Duodenal mucosa (tissue), 2 donors: ENCODE measurements at regions not wholly inside any gene's neighbourhood (a gene's known extent, or its start where the extent isn't known, plus 50 kb on each side); places are given as distances from the start of the nearest gene placed in this dataset.

ENCODE experiments used
- H3K27ac ChIP-seq: one replicate; pipeline ENCODE4 v1.7.0; 2013; ENCODE audit warnings: low read depth, low read length
- H3K27me3 ChIP-seq, 2 donors: one replicate each; pipeline ENCODE4 v1.7.0; 2013; ENCODE audit warnings: low read length in 2 of 2, control low read depth in 1 of 2; ENCODE audit not compliant: insufficient read depth in 2 of 2, control insufficient read depth in 1 of 2
- H3K36me3 ChIP-seq, 2 donors: one replicate each; pipeline ENCODE4 v1.7.0; 2013; ENCODE audit warnings: low read length in 2 of 2, control low read depth in 1 of 2; ENCODE audit not compliant: insufficient read depth in 2 of 2, control insufficient read depth in 1 of 2
- H3K4me1 ChIP-seq, 2 donors: one replicate each; pipeline ENCODE4 v1.7.0; 2013; ENCODE audit warnings: low read length in 2 of 2, control low read depth in 1 of 2; ENCODE audit not compliant: insufficient read depth in 2 of 2, control insufficient read depth in 1 of 2
- H3K4me3 ChIP-seq, 2 donors: one replicate each; pipeline ENCODE4 v1.7.0; 2013; ENCODE audit warnings: low read length in 2 of 2, low read depth in 1 of 2
- H3K9ac ChIP-seq, 2 donors: one replicate each; pipeline ENCODE4 v1.7.0; 2013; ENCODE audit warnings: low read length in 2 of 2, low read depth in 1 of 2
- H3K9me3 ChIP-seq, 2 donors: one replicate each; pipeline ENCODE4 v1.7.0; 2013; ENCODE audit warnings: low read length in 2 of 2, control low read depth in 1 of 2; ENCODE audit not compliant: control insufficient read depth in 1 of 2

DNA sequence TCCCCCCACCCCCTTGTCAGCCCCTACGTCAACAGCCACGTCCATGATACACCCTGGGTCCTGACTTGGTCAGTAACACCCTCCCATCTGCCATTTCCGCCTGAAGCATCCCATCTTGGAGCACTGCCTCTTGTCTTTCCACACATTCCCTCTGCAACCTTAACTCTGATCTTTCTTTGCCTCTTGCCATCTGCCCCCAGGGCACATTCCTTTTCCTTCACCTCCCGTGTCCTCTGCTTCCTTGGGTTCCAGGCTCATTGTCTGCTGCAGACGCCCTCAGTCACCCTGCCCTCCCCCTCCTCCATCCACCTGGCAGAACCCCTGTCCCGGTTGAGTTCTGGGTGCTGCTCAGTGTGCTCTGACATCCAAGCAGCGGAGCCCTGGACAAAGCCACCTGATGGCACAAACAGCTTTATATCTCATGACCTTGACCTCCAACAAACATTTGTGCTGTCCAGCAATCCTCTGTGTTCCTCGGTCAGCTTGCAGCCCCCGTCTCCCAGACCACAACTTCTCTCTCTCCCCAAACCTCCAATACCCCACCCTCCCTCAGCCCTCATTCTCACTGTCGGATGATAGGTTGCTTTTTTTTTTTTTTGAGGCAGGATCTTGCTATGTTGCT, 97.7 kb upstream of the IER5L start:
- H3K4me1 ChIP-seq, result peaks cover 0 to 9% of the 10 kb centered on the region in 2 donors
- no peak overlapping the region for H3K4me3 ChIP-seq
- H3K27me3 ChIP-seq, result no peaks in the 10 kb centered on the region
- H3K9ac ChIP-seq, result no peak overlapping the region
- no peaks in the 10 kb centered on the region for H3K36me3 ChIP-seq
- H3K9me3 ChIP-seq, result no peaks in the 10 kb centered on the region
- no peak overlapping the region for H3K27ac ChIP-seq

- Histone ChIP-seq H3K9ac (no peak overlapping the region), H3K36me3 (no peaks in the 10 kb centered on the region), H3K27me3 (no peaks in the 10 kb centered on the region), H3K27ac (no peak overlapping the region), H3K4me1 (peaks cover 0 to 12% of the 10 kb centered on the region in 2 donors), H3K4me3 (no peak overlapping the region), H3K9me3 (no peaks in the 10 kb centered on the region)
These were observed 96.1 kb upstream of the IER5L start for GRCh38 chr9:129273941-129274684.

GRCh38 chr9:129273136-129273895, 95.3 kb upstream of the IER5L start:
- Histone ChIP-seq H3K9me3 (no peaks in the 10 kb centered on the region), H3K9ac (no peak overlapping the region), H3K36me3 (no peaks in the 10 kb centered on the region), H3K27ac (no peak overlapping the region), H3K4me1 (peaks cover 0 to 12% of the 10 kb centered on the region in 2 donors), H3K4me3 (no peak overlapping the region), H3K27me3 (no peaks in the 10 kb centered on the region)

DNA sequence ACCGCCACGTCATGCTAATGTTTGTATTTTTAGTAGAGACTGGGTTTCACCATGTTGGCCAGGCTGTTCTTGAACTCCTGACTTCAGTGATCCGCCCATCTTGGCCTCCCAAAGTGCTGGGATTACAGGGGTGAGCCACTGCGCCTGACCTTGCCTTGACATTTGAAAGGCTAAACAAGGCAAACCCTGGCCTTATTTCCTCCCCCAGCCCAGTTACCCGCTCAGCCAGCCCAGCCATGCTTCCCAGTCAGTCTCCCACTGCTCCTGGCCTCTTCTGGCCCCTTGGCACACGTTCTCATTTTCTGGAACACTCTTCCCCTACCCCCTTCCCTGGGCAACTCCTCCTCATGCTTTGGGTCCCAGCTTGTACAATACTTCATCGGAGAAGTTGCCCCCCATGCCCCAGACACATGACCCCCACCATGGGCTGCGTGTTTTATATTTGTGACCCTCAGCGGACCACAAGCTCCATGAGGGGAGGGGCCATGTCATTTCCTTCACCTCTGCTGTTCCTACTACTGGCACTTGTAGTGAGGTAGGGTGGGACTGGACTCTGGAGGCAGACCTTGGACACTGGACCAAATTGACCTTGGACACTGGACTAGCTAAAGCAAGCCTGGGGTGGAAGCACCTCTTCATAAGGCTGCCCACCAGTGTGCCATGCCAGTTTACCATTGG, 94.4 kb upstream of the IER5L start:
- no peak overlapping the region for H3K9ac ChIP-seq
- H3K27me3 ChIP-seq, result no peaks in the 10 kb centered on the region
- peaks cover 0 to 12% of the 10 kb centered on the region in 2 donors for H3K4me1 ChIP-seq
- no peaks in the 10 kb centered on the region for H3K9me3 ChIP-seq
- H3K27ac ChIP-seq, result no peak overlapping the region
- no peaks in the 10 kb centered on the region for H3K36me3 ChIP-seq
- no peak overlapping the region for H3K4me3 ChIP-seq

- no peak overlapping the region for H3K4me3 ChIP-seq
- no peak overlapping the region for H3K9ac ChIP-seq
- no peak overlapping the region for H3K27ac ChIP-seq
- no peaks in the 10 kb centered on the region for H3K9me3 ChIP-seq
- no peaks in the 10 kb centered on the region for H3K27me3 ChIP-seq
- no peaks in the 10 kb centered on the region for H3K36me3 ChIP-seq
- peaks cover 0 to 12% of the 10 kb centered on the region in 2 donors for H3K4me1 ChIP-seq
These were observed 92.9 kb upstream of the IER5L start for GRCh38 chr9:129270903-129271431.

DNA sequence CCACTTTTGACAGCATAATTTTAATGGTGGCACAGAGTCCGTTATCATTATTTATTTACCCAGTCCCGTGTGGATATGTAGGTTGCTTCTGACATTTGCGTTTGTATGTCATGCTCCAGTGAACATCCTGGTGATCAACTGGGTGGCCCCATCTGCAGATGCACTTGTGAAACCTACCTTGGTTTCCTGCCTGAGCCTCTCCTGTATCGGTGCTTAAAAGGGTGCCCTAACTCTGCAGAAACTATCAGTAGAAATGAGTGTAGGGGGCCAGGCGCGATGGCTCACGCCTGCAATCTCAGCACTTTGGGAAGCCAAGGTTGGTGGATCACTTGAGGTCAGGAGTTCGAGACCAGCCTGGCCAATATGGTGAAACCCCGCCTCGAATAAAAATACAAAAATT, 92.1 kb upstream of the IER5L start:
- Histone ChIP-seq H3K27ac (no peak overlapping the region), H3K9me3 (no peaks in the 10 kb centered on the region), H3K36me3 (no peaks in the 10 kb centered on the region), H3K4me1 (peaks cover 0 to 12% of the 10 kb centered on the region in 2 donors), H3K27me3 (no peaks in the 10 kb centered on the region), H3K4me3 (no peak overlapping the region), H3K9ac (no peak overlapping the region)

GRCh38 chr9:129267141-129267540, 89.1 kb upstream of the IER5L start:
- H3K27me3 ChIP-seq, result no peaks in the 10 kb centered on the region
- no peak overlapping the region for H3K27ac ChIP-seq
- no peak overlapping the region for H3K9ac ChIP-seq
- no peak overlapping the region for H3K4me3 ChIP-seq
- H3K36me3 ChIP-seq, result no peaks in the 10 kb centered on the region
- H3K4me1 ChIP-seq, result peaks cover 0 to 12% of the 10 kb centered on the region in 2 donors
- no peaks in the 10 kb centered on the region for H3K9me3 ChIP-seq

DNA sequence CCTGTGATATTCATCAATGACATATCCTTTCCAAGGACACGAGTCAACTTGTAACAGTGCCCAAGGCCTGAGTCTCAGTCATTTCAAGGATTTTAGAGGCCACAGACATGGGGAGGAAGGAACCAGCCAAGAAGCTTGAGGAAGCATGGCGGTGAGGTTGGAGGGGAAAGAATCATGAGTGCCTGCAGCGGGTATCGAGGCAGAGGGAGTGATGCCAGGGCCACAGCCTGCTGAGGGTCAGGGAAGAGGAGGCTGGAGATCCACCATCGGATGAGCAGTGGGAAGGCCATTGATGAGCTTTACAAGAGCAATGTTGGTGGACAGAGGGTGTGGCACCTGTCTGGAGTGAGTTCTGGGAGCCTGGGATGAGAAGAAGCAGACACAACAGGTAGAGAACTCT, 88.5 kb upstream of the IER5L start:
- Histone ChIP-seq H3K36me3 (no peaks in the 10 kb centered on the region), H3K27ac (no peak overlapping the region), H3K9ac (no peak overlapping the region), H3K9me3 (no peaks in the 10 kb centered on the region), H3K4me3 (no peak overlapping the region), H3K27me3 (no peaks in the 10 kb centered on the region), H3K4me1 (peaks cover 0 to 11% of the 10 kb centered on the region in 2 donors)

- H3K36me3 ChIP-seq, result no peaks in the 10 kb centered on the region
- no peaks in the 10 kb centered on the region for H3K4me1 ChIP-seq
- no peaks in the 10 kb centered on the region for H3K9me3 ChIP-seq
- no peak overlapping the region for H3K4me3 ChIP-seq
- H3K27me3 ChIP-seq, result peaks cover 0 to 9% of the 10 kb centered on the region in 2 donors
- no peak overlapping the region for H3K27ac ChIP-seq
- H3K9ac ChIP-seq, result no peak overlapping the region
These were observed 86.3 kb upstream of the IER5L start for GRCh38 chr9:129264388-129264787.
